Medulla oblongata (tissue), 1 donor: ENCODE measurements at regions not wholly inside any gene's neighbourhood (a gene's known extent, or its start where the extent isn't known, plus 50 kb on each side); places are given as distances from the start of the nearest gene placed in this dataset.
"Not testable (repeated sequence)": the region's sequence is repeated elsewhere in the genome, so short reads cannot be mapped to it uniquely, and the experiment has no call there.

Experiments used
- DNase-seq: peaks from one replicate; pipeline ENCODE4 v3.0.0-alpha.2; 2015; ENCODE audit errors: extremely low spot score

- DNase-seq: no peak
Observed at GRCh38 chr7:10463701-10464100, 510.0 kb upstream of the PHF14 start.

- not testable (repeated sequence) for DNase-seq
Observed at GRCh38 chr7:10465536-10465935, 508.1 kb upstream of the PHF14 start.

GRCh38 chr7:10468908-10469307 is 504.8 kb upstream of the PHF14 start:
- no peak for DNase-seq

GRCh38 chr7:10469476-10469875 is 504.2 kb upstream of the PHF14 start:
- no peak for DNase-seq

- DNase-seq: no peak
Observed at GRCh38 chr7:10471280-10472058, 502.2 kb upstream of the PHF14 start.

GRCh38 chr7:10472115-10472514 is 501.6 kb upstream of the PHF14 start:
- DNase-seq: no peak

GRCh38 chr7:10473569-10473968 is 500.1 kb upstream of the PHF14 start:
- DNase-seq: no peak

GRCh38 chr7:10474048-10474447 is 499.6 kb upstream of the PHF14 start:
- no peak for DNase-seq

GRCh38 chr7:10475940-10476641 is 497.6 kb upstream of the PHF14 start:
- DNase-seq: no peak

GRCh38 chr7:10476642-10477041 is 497.0 kb upstream of the PHF14 start:
- DNase-seq: no peak

GRCh38 chr7:10483671-10484070 is 490.0 kb upstream of the PHF14 start:
- DNase-seq: no peak

GRCh38 chr7:10484767-10485166 is 488.9 kb upstream of the PHF14 start:
- no peak for DNase-seq

- DNase-seq: not testable (repeated sequence)
Observed at GRCh38 chr7:10501206-10501884, 472.3 kb upstream of the PHF14 start.

- no peak for DNase-seq
Observed at GRCh38 chr7:10507032-10507431, 466.6 kb upstream of the PHF14 start.

- DNase-seq: peak; percentile 43
Observed at GRCh38 chr7:10521306-10521705, 452.4 kb upstream of the PHF14 start.

GRCh38 chr7:10533429-10533828 is 440.2 kb upstream of the PHF14 start:
- DNase-seq: not testable (repeated sequence)

GRCh38 chr7:10536561-10536960 is 437.1 kb upstream of the PHF14 start:
- no peak for DNase-seq

GRCh38 chr7:10537764-10538163 is 435.9 kb upstream of the PHF14 start:
- peak; percentile 27 for DNase-seq

GRCh38 chr7:10557375-10557774 is 416.3 kb upstream of the PHF14 start:
- no peak for DNase-seq

GRCh38 chr7:10560497-10560896 is 413.2 kb upstream of the PHF14 start:
- no peak for DNase-seq

GRCh38 chr7:10568891-10569290 is 404.8 kb upstream of the PHF14 start:
- DNase-seq: no peak

GRCh38 chr7:10571759-10572158 is 401.9 kb upstream of the PHF14 start:
- no peak for DNase-seq
